GM12892 (cell line): ENCODE measurements at regions not wholly inside any gene's neighbourhood (a gene's known extent, or its start where the extent isn't known, plus 50 kb on each side); places are given as distances from the start of the nearest gene placed in this dataset.

ENCODE experiments used
- POLR2A ChIP-seq: IDR thresholded peaks from 2 replicates; pipeline ENCODE4 v1.6.1; 2011; ENCODE audit warnings: low read depth, low read length, control low read depth
- POLR2AphosphoS5 ChIP-seq: IDR thresholded peaks from 2 replicates; pipeline ENCODE4 v1.6.1; 2011; ENCODE audit warnings: low read depth, low read length, control low read depth

DNA sequence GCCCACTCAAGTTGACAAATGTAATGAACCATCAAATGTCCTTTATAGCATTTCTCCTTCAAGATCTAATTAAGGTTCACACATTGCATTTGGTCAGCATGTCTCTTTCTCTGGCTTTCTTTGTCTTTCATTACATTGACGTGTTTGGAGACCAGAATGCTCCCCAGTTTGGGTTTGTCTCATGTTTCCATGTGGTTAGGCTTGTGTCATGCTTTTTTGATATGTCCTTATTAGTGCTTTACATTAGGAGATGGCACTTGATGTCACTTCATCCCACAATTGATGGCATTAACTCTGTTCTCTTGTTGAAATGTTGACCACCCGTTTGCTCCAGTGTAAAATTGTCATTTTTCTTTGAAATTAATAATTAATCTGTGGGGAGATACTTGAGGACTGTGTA, 165.8 kb downstream of the AKAIN1 start:
- no peak for TF ChIP-seq POLR2A
- TF ChIP-seq POLR2AphosphoS5: no peak
